ENCODE measurements at regions not wholly inside any gene's neighbourhood (a gene's known extent, or its start where the extent isn't known, plus 50 kb on each side); places are given as distances from the start of the nearest gene placed in this dataset.

GRCh38 chr20:12638633-12639312 lies 370.0 kb upstream of the SPTLC3 start:
- TF ChIP-seq CTCF (IDR thresholded peaks at IDR 0.05; ENCODE audit: insufficient read depth, low read depth, low read length, missing control alignments): no peak
- H3K4me3 ChIP-seq (ENCODE audit: low read depth, low read length): no peak overlapping the region
- no peak for DNase-seq (ENCODE audit: low read depth)

GRCh38 chr20:12640251-12640650 lies 368.5 kb upstream of the SPTLC3 start:
- no peak for TF ChIP-seq CTCF (IDR thresholded peaks at IDR 0.05; ENCODE audit: insufficient read depth, low read depth, low read length, missing control alignments)
- no peak for DNase-seq (ENCODE audit: low read depth)
- no peak overlapping the region for H3K4me3 ChIP-seq (ENCODE audit: low read depth, low read length)

GRCh38 chr20:12641619-12642018 lies 367.2 kb upstream of the SPTLC3 start:
- H3K4me3 ChIP-seq (ENCODE audit: low read depth, low read length): no peak overlapping the region
- no peak for DNase-seq (ENCODE audit: low read depth)
- no peak for TF ChIP-seq CTCF (IDR thresholded peaks at IDR 0.05; ENCODE audit: insufficient read depth, low read depth, low read length, missing control alignments)

GRCh38 chr20:12644461-12644860 lies 364.3 kb upstream of the SPTLC3 start:
- DNase-seq (ENCODE audit: low read depth): no peak
- no peak overlapping the region for H3K4me3 ChIP-seq (ENCODE audit: low read depth, low read length)
- no peak for TF ChIP-seq CTCF (IDR thresholded peaks at IDR 0.05; ENCODE audit: insufficient read depth, low read depth, low read length, missing control alignments)

- H3K4me3 ChIP-seq (ENCODE audit: low read depth, low read length): no peak overlapping the region
- no peak for TF ChIP-seq CTCF (IDR thresholded peaks at IDR 0.05; ENCODE audit: insufficient read depth, low read depth, low read length, missing control alignments)
- DNase-seq (ENCODE audit: low read depth): no peak
Measured at GRCh38 chr20:12649234-12649633, 359.5 kb upstream of the SPTLC3 start.

GRCh38 chr20:12653642-12654041 lies 355.1 kb upstream of the SPTLC3 start:
- TF ChIP-seq CTCF (IDR thresholded peaks at IDR 0.05; ENCODE audit: insufficient read depth, low read depth, low read length, missing control alignments): no peak
- no peak overlapping the region for H3K4me3 ChIP-seq (ENCODE audit: low read depth, low read length)
- no peak for DNase-seq (ENCODE audit: low read depth)

GRCh38 chr20:12659942-12660341 lies 348.8 kb upstream of the SPTLC3 start:
- no peak for TF ChIP-seq CTCF (IDR thresholded peaks at IDR 0.05; ENCODE audit: insufficient read depth, low read depth, low read length, missing control alignments)
- DNase-seq (ENCODE audit: low read depth): no peak
- no peak overlapping the region for H3K4me3 ChIP-seq (ENCODE audit: low read depth, low read length)
